NCI-H460 (cell line): ENCODE measurements at regions not wholly inside any gene's neighbourhood (a gene's known extent, or its start where the extent isn't known, plus 50 kb on each side); places are given as distances from the start of the nearest gene placed in this dataset.

Experiments
- DNase-seq: peaks from one replicate; pipeline ENCODE4 v3.0.0-alpha.2; 2016; ENCODE audit warnings: low read depth; ENCODE audit errors: extremely low read depth
- small RNA-seq, 2 experiments: library from RNA; depleted of rRNA; stranded (forward); fragments of <200 nt; gene quantifications; one replicate each; pipeline ENCODE3, GENCODE V24; 2014

GRCh38 chr18:66694852-66695251, 91.0 kb upstream of the CDH19 start:
- DNase-seq = no peak

DNA sequence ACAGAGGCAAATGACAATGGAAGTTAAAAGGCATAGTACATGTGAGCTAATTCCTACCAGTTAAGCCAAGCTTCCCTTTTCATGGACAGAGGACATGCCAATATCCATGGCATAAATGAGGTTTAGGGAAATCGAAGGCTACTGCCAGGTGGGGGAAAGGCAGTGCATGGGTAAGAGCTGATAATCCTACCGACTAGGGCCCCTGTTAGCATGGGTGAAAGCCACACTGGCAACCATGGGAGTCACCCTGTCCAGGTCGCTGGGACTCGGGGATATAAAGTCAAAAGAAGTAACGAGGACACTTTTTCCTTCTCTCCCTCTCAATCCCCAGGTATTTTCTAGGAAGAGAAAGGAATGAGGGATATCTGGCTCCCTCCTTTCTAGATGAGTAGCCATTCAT, 83.7 kb upstream of the CDH19 start:
- DNase-seq = no peak

DNA sequence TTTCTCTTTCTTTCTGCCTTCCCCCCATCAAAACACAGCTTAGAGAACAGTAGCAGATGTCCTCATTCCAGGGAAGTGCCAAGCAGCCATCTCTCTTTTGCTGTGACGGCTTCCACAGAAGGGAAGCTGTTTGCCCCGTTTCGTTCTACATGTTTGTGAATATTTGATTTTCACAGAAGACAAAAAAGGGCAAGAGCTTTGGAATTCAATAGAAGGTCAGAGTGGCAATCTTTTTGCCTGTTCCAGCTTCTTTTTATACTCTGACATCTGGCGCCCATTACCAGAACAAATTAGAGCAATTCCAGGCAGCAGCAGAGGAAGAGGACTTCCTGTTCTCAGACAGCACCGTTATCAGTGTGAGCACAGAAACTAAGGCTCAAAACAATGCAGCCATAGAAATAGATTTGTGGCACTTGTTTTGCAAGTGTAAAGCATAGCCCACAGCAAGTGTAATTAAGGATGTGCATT, 79.0 kb upstream of the CDH19 start:
- no peak for DNase-seq

GRCh38 chr18:66676699-66677098, 72.8 kb upstream of the CDH19 start:
- no peak for DNase-seq

DNA sequence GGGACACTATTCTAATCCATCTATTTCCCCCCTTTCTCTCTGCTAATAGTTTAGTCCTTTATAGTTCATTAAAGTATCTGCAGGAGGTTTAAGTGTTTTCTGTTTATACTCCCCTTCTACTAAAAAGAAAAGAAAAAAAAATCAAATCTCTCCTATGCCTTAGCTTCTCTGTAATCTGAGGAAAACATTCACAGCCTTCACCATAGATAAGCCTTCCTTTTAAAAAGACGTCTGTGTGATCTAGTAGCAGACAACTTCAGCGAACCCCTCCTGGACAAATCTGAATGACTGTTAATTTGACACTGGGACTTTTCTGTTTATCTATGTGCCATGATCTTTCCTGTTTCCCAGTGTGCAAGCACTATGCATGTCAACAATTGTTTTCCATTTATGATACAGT, 70.4 kb upstream of the CDH19 start:
- no peak for DNase-seq

- no peak for DNase-seq
Measured at GRCh38 chr18:66668706-66669105, 64.8 kb upstream of the CDH19 start.

- no peak for DNase-seq
Measured at GRCh38 chr18:66662632-66663031, 58.7 kb upstream of the CDH19 start.

GRCh38 chr18:66655407-66655806, 51.5 kb upstream of the CDH19 start:
- no peak for DNase-seq

Small RNA genes lying in the stretch of these regions (small RNA-seq; reads per million reads assigned to genes)
- 0 reads per million in 2 experiments for gene AC091042.1
- 0 reads per million in 2 experiments for gene MIR5011
- 0 to 0.02 reads per million in 2 experiments for gene RNU6-1037P
- 0 reads per million in 2 experiments for gene RPL31P9
